ENCODE measurements at regions not wholly inside any gene's neighbourhood (a gene's known extent, or its start where the extent isn't known, plus 50 kb on each side); places are given as distances from the start of the nearest gene placed in this dataset.

- TF ChIP-seq EZH2 (IDR thresholded peaks at IDR 0.05; ENCODE audit: insufficient read depth, poor library complexity, severe bottlenecking), result no peak
- no peak for TF ChIP-seq EZH2phosphoT487 (IDR thresholded peaks at IDR 0.05; ENCODE audit: insufficient read depth, low read depth)
These were observed 312.1 kb downstream of the SOX2 start for GRCh38 chr3:182023843-182024242.

Data from GM23248 (cell line).